ENCODE measurements at regions not wholly inside any gene's neighbourhood (a gene's known extent, or its start where the extent isn't known, plus 50 kb on each side); places are given as distances from the start of the nearest gene placed in this dataset.

- Histone ChIP-seq H3K27ac (ENCODE audit: low read depth, low read length) (no peak overlapping the region), H3K9ac (ENCODE audit: low read length) (no peak overlapping the region), H3K4me2 (ENCODE audit: low read length) (no peak overlapping the region), H3K27me3 (ENCODE audit: insufficient read depth, low read length) (no peaks in the 10 kb centered on the region), H2AFZ (ENCODE audit: low read depth, low read length) (no peak overlapping the region), H3K4me1 (ENCODE audit: insufficient read depth, low read length) (no peaks in the 10 kb centered on the region), H3K36me3 (ENCODE audit: insufficient read depth, low read length) (no peaks in the 10 kb centered on the region), H4K20me1 (ENCODE audit: insufficient read depth, low read length) (no peaks in the 10 kb centered on the region), H3K9me3 (ENCODE audit: insufficient read depth, low read depth, low read length) (no peaks in the 10 kb centered on the region), H3K79me2 (ENCODE audit: insufficient read depth, low read length) (no peaks in the 10 kb centered on the region), H3K4me3 (ENCODE audit: insufficient read depth, low read depth, low read length) (no peak overlapping the region)
- Mint-ChIP-seq H3K27me3 (ENCODE audit: low read depth, unreplicated experiment) (no peaks in the 10 kb centered on the region), H3K4me1 (ENCODE audit: low read depth, unreplicated experiment) (no peaks in the 10 kb centered on the region), H3K4me3 (ENCODE audit: unreplicated experiment) (no peak overlapping the region), H3K27ac (ENCODE audit: unreplicated experiment) (no peak overlapping the region), H3K9me3 (ENCODE audit: unreplicated experiment) (no peaks in the 10 kb centered on the region), H3K36me3 (ENCODE audit: low read depth, unreplicated experiment) (no peaks in the 10 kb centered on the region)
- DNase-seq (ENCODE audit: low read depth) (no peak), FAIRE-seq (no peak)
- TF ChIP-seq CTCF (IDR thresholded peaks at IDR 0.05; ENCODE audit: insufficient read depth, low read depth, low read length) = no peak
- no peak for TF ChIP-seq EZH2 (IDR thresholded peaks at IDR 0.05; ENCODE audit: insufficient read depth, low read length)
These were observed 281.6 kb upstream of the OBI1 start for GRCh38 chr13:78940455-78941130.

- Histone ChIP-seq H3K36me3 (ENCODE audit: insufficient read depth, low read length) (no peaks in the 10 kb centered on the region), H3K27ac (ENCODE audit: low read depth, low read length) (no peak overlapping the region), H3K4me3 (ENCODE audit: insufficient read depth, low read depth, low read length) (no peak overlapping the region), H3K4me1 (ENCODE audit: insufficient read depth, low read length) (no peaks in the 10 kb centered on the region), H3K79me2 (ENCODE audit: insufficient read depth, low read length) (no peaks in the 10 kb centered on the region), H4K20me1 (ENCODE audit: insufficient read depth, low read length) (no peaks in the 10 kb centered on the region), H2AFZ (ENCODE audit: low read depth, low read length) (no peak overlapping the region), H3K27me3 (ENCODE audit: insufficient read depth, low read length) (no peaks in the 10 kb centered on the region), H3K9ac (ENCODE audit: low read length) (no peak overlapping the region), H3K4me2 (ENCODE audit: low read length) (no peak overlapping the region), H3K9me3 (ENCODE audit: insufficient read depth, low read depth, low read length) (no peaks in the 10 kb centered on the region)
- DNase-seq (ENCODE audit: low read depth) = no peak
- Mint-ChIP-seq H3K36me3 (ENCODE audit: low read depth, unreplicated experiment) (no peaks in the 10 kb centered on the region), H3K9me3 (ENCODE audit: unreplicated experiment) (no peaks in the 10 kb centered on the region), H3K27ac (ENCODE audit: unreplicated experiment) (no peak overlapping the region), H3K4me1 (ENCODE audit: low read depth, unreplicated experiment) (no peaks in the 10 kb centered on the region), H3K4me3 (ENCODE audit: unreplicated experiment) (no peak overlapping the region), H3K27me3 (ENCODE audit: low read depth, unreplicated experiment) (no peaks in the 10 kb centered on the region)
- no peak for TF ChIP-seq EZH2 (IDR thresholded peaks at IDR 0.05; ENCODE audit: insufficient read depth, low read length)
- no peak for TF ChIP-seq CTCF (IDR thresholded peaks at IDR 0.05; ENCODE audit: insufficient read depth, low read depth, low read length)
- no peak for FAIRE-seq
These were observed 275.4 kb upstream of the OBI1 start for GRCh38 chr13:78934336-78934735.

- no peak for FAIRE-seq
- no peak for DNase-seq (ENCODE audit: low read depth)
These were observed 256.1 kb upstream of the OBI1 start for GRCh38 chr13:78915015-78915414.

More at GRCh38 chr13:78915015-78915414, 256.1 kb upstream of the OBI1 start:
- no peak for TF ChIP-seq CTCF (IDR thresholded peaks at IDR 0.05; ENCODE audit: insufficient read depth, low read depth, low read length)
- Histone ChIP-seq H3K4me2 (ENCODE audit: low read length) (no peak overlapping the region), H3K36me3 (ENCODE audit: insufficient read depth, low read length) (no peaks in the 10 kb centered on the region), H4K20me1 (ENCODE audit: insufficient read depth, low read length) (no peaks in the 10 kb centered on the region), H2AFZ (ENCODE audit: low read depth, low read length) (no peak overlapping the region), H3K4me3 (ENCODE audit: insufficient read depth, low read depth, low read length) (no peak overlapping the region), H3K9me3 (ENCODE audit: insufficient read depth, low read depth, low read length) (no peaks in the 10 kb centered on the region), H3K27ac (ENCODE audit: low read depth, low read length) (no peak overlapping the region), H3K4me1 (ENCODE audit: insufficient read depth, low read length) (no peaks in the 10 kb centered on the region), H3K27me3 (ENCODE audit: insufficient read depth, low read length) (no peaks in the 10 kb centered on the region), H3K9ac (ENCODE audit: low read length) (no peak overlapping the region), H3K79me2 (ENCODE audit: insufficient read depth, low read length) (no peaks in the 10 kb centered on the region)
- H3K4me3 Mint-ChIP-seq (ENCODE audit: unreplicated experiment) = no peak overlapping the region
- peaks cover 2% of the 10 kb centered on the region for H3K27me3 Mint-ChIP-seq (ENCODE audit: low read depth, unreplicated experiment)
- H3K27ac Mint-ChIP-seq (ENCODE audit: unreplicated experiment) = no peak overlapping the region
- H3K9me3 Mint-ChIP-seq (ENCODE audit: unreplicated experiment) = no peaks in the 10 kb centered on the region
- H3K4me1 Mint-ChIP-seq (ENCODE audit: low read depth, unreplicated experiment) = no peaks in the 10 kb centered on the region
- no peaks in the 10 kb centered on the region for H3K36me3 Mint-ChIP-seq (ENCODE audit: low read depth, unreplicated experiment)

Data from astrocyte (in vitro differentiated cells and primary cell).